ENCODE measurements at regions not wholly inside any gene's neighbourhood (a gene's known extent, or its start where the extent isn't known, plus 50 kb on each side); places are given as distances from the start of the nearest gene placed in this dataset.

DNA sequence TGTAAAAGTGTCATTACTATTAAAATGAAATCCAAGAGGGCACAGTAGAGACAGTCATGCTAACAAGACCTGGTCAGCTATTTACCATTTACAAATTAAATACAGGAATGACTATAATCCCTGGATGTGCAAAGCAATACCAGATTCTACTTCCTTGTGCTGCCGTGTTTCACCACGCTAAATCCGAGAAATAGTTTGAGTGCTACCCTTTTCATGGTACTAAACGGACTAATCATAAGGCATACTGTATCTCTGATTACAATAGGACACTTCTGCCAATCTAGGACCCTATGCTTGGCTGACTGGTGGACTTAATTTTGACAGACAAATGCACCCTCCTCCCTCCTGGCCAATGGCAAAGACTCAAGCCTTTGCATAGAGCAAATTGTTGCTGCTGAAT, 63.0 kb upstream of the NR2F2 start:
- no peak for TF ChIP-seq EZH2phosphoT487 (IDR thresholded peaks at IDR 0.05; ENCODE audit: low read depth)
- TF ChIP-seq, protein P1, sequence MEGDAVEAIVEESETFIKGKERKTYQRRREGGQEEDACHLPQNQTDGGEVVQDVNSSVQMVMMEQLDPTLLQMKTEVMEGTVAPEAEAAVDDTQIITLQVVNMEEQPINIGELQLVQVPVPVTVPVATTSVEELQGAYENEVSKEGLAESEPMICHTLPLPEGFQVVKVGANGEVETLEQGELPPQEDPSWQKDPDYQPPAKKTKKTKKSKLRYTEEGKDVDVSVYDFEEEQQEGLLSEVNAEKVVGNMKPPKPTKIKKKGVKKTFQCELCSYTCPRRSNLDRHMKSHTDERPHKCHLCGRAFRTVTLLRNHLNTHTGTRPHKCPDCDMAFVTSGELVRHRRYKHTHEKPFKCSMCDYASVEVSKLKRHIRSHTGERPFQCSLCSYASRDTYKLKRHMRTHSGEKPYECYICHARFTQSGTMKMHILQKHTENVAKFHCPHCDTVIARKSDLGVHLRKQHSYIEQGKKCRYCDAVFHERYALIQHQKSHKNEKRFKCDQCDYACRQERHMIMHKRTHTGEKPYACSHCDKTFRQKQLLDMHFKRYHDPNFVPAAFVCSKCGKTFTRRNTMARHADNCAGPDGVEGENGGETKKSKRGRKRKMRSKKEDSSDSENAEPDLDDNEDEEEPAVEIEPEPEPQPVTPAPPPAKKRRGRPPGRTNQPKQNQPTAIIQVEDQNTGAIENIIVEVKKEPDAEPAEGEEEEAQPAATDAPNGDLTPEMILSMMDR (IDR thresholded peaks at IDR 0.05; ENCODE audit: low read depth, low read length): no peak

Measured in OCI-LY3 (cell line).